Astrocyte (in vitro differentiated cells and primary cell): ENCODE measurements at regions not wholly inside any gene's neighbourhood (a gene's known extent, or its start where the extent isn't known, plus 50 kb on each side); places are given as distances from the start of the nearest gene placed in this dataset.

Experiments
- DNase-seq: peaks from one replicate; pipeline ENCODE4 v3.0.0-alpha.2; 2010; ENCODE audit warnings: low read depth
- FAIRE-seq: peaks from 2 replicates; lab custom pipeline; 2011; peaks lifted over from hg19 to GRCh38; lab: Jason Lieb, UNC
- H2AFZ ChIP-seq: 2 replicates; pipeline ENCODE4 v1.6.0; 2012; ENCODE audit warnings: low read depth, low read length, inconsistent platforms
- H3K27ac ChIP-seq: 2 replicates; pipeline ENCODE4 v1.5.1; 2011; ENCODE audit warnings: low read depth, low read length, inconsistent platforms
- H3K27me3 ChIP-seq: 2 replicates; pipeline ENCODE4 v1.6.0; 2011; ENCODE audit warnings: low read length, inconsistent platforms; ENCODE audit not compliant: insufficient read depth
- H3K36me3 ChIP-seq: 2 replicates; pipeline ENCODE4 v1.5.1; 2011; ENCODE audit warnings: low read length, inconsistent platforms; ENCODE audit not compliant: insufficient read depth
- H3K4me1 ChIP-seq: 2 replicates; pipeline ENCODE4 v1.5.1; 2011; ENCODE audit warnings: low read length, inconsistent platforms; ENCODE audit not compliant: insufficient read depth
- H3K4me2 ChIP-seq: 2 replicates; pipeline ENCODE4 v1.6.0; 2012; ENCODE audit warnings: low read length, inconsistent platforms
- H3K4me3 ChIP-seq: 2 replicates; pipeline ENCODE4 v1.5.1; 2011; ENCODE audit warnings: low read depth, mild to moderate bottlenecking, low read length, inconsistent platforms; ENCODE audit not compliant: insufficient read depth
- H3K79me2 ChIP-seq: 2 replicates; pipeline ENCODE4 v1.6.0; 2012; ENCODE audit warnings: mild to moderate bottlenecking, low read length, inconsistent platforms; ENCODE audit not compliant: insufficient read depth
- H3K9ac ChIP-seq: 2 replicates; pipeline ENCODE4 v1.6.0; 2012; ENCODE audit warnings: mild to moderate bottlenecking, low read length, inconsistent platforms
- H3K9me3 ChIP-seq: 2 replicates; pipeline ENCODE4 v1.5.1; 2012; ENCODE audit warnings: low read depth, mild to moderate bottlenecking, low read length, inconsistent platforms; ENCODE audit not compliant: insufficient read depth
- H4K20me1 ChIP-seq: 2 replicates; pipeline ENCODE4 v1.6.0; 2012; ENCODE audit warnings: low read length, inconsistent platforms; ENCODE audit not compliant: insufficient read depth
- H3K27ac Mint-ChIP-seq: one replicate; pipeline ENCODE4 v1.8.0; 2021; ENCODE audit warnings: mild to moderate bottlenecking, mixed read lengths; ENCODE audit not compliant: unreplicated experiment
- H3K27me3 Mint-ChIP-seq: one replicate; pipeline ENCODE4 v1.8.0; 2021; ENCODE audit warnings: low read depth, mixed read lengths; ENCODE audit not compliant: unreplicated experiment
- H3K36me3 Mint-ChIP-seq: one replicate; pipeline ENCODE4 v1.8.0; 2021; ENCODE audit warnings: low read depth, mixed read lengths; ENCODE audit not compliant: unreplicated experiment
- H3K4me1 Mint-ChIP-seq: one replicate; pipeline ENCODE4 v1.8.0; 2021; ENCODE audit warnings: low read depth, mixed read lengths; ENCODE audit not compliant: unreplicated experiment
- H3K4me3 Mint-ChIP-seq: one replicate; pipeline ENCODE4 v1.8.0; 2021; ENCODE audit warnings: mild to moderate bottlenecking, moderate library complexity, mixed read lengths; ENCODE audit not compliant: unreplicated experiment
- H3K9me3 Mint-ChIP-seq: one replicate; pipeline ENCODE4 v1.8.0; 2021; ENCODE audit warnings: mild to moderate bottlenecking, mixed read lengths; ENCODE audit not compliant: unreplicated experiment
- EZH2 ChIP-seq: IDR thresholded peaks from 2 replicates; pipeline ENCODE4 v1.6.1; 2012; ENCODE audit warnings: mild to moderate bottlenecking, low read length, inconsistent platforms; ENCODE audit not compliant: insufficient read depth
- TF ChIP-seq, protein P1 (sequence below): IDR thresholded peaks from 2 replicates; pipeline ENCODE4 v1.5.1; 2011; ENCODE audit warnings: low read depth, mild to moderate bottlenecking, inconsistent platforms, low read length, moderate library complexity; ENCODE audit not compliant: insufficient read depth

DNA sequence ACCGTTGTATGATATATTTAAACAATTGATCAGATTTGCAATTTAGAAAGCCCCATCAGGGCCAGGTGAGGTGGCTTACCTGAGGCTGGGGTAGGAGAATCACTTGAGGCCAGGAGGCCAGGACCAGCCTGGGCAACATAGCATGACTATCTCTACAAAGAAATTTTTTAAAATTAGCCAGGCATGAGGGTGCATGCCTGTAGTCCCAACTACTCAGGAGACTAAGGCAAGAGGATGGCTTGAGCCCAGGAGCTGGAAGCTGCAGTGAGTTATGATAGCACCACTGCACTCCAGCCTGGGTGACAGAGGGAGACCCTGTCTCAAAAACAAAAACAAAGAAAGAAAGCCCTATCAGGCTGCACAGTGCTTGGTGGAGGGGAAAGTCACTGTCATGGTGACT is 159.9 kb upstream of the RAB4A start:
- Histone ChIP-seq H3K36me3 (no peaks in the 10 kb centered on the region), H2AFZ (no peak overlapping the region), H3K27me3 (peaks cover 14% of the 10 kb centered on the region), H3K27ac (no peak overlapping the region), H3K9ac (no peak overlapping the region), H3K79me2 (no peaks in the 10 kb centered on the region), H3K4me2 (no peak overlapping the region), H3K4me3 (no peak overlapping the region), H4K20me1 (no peaks in the 10 kb centered on the region), H3K4me1 (no peaks in the 10 kb centered on the region), H3K9me3 (no peaks in the 10 kb centered on the region)
- H3K36me3 Mint-ChIP-seq: no peaks in the 10 kb centered on the region
- H3K4me1 Mint-ChIP-seq: peaks cover 13% of the 10 kb centered on the region
- no peak for FAIRE-seq
- H3K27ac Mint-ChIP-seq: no peak overlapping the region
- TF ChIP-seq, protein P1, sequence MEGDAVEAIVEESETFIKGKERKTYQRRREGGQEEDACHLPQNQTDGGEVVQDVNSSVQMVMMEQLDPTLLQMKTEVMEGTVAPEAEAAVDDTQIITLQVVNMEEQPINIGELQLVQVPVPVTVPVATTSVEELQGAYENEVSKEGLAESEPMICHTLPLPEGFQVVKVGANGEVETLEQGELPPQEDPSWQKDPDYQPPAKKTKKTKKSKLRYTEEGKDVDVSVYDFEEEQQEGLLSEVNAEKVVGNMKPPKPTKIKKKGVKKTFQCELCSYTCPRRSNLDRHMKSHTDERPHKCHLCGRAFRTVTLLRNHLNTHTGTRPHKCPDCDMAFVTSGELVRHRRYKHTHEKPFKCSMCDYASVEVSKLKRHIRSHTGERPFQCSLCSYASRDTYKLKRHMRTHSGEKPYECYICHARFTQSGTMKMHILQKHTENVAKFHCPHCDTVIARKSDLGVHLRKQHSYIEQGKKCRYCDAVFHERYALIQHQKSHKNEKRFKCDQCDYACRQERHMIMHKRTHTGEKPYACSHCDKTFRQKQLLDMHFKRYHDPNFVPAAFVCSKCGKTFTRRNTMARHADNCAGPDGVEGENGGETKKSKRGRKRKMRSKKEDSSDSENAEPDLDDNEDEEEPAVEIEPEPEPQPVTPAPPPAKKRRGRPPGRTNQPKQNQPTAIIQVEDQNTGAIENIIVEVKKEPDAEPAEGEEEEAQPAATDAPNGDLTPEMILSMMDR: no peak
- no peak for TF ChIP-seq EZH2
- peaks cover 6% of the 10 kb centered on the region for H3K9me3 Mint-ChIP-seq
- peaks cover 38% of the 10 kb centered on the region for H3K27me3 Mint-ChIP-seq
- DNase-seq: no peak
- H3K4me3 Mint-ChIP-seq: no peak overlapping the region

DNA sequence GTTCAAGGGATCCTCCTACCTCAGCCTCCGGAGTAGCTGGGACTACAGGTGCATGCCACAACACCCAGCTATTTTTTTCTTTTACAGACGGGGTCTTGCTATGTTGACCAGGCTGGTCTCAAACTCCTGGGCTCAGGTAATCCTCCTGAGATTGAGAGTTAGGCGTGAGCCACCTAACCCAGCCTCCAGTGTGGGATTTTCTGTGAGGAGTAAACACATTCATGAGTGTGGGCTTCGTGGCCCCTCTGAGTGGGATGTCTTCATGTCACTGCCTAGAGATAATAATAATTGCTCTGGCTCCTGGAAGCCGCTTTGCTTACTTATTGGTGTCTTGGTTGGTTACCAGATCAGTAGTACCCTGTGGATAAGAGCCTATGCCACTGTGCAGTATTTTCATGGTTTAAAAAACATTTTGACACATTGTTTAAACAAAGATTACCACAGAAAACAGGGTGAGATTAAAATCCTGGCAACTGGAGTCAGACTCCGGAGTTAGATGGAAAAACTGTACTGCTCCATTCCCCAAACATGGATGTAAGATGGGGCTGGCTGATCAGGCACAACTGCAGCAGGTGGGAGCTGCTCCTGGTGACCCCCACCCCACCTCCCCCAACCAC is 159.1 kb upstream of the RAB4A start:
- H3K27ac ChIP-seq: no peak overlapping the region
- H3K9me3 Mint-ChIP-seq: peaks cover 3% of the 10 kb centered on the region
- H3K4me3 ChIP-seq: no peak overlapping the region
- H3K36me3 ChIP-seq: no peaks in the 10 kb centered on the region
- H3K4me1 Mint-ChIP-seq: peaks cover 13% of the 10 kb centered on the region
- H3K36me3 Mint-ChIP-seq: no peaks in the 10 kb centered on the region
- H3K4me1 ChIP-seq: no peaks in the 10 kb centered on the region
- no peaks in the 10 kb centered on the region for H3K79me2 ChIP-seq
- no peak for DNase-seq
- TF ChIP-seq, protein P1: no peak
- TF ChIP-seq EZH2: no peak
- H2AFZ ChIP-seq: no peak overlapping the region
- no peak overlapping the region for H3K27ac Mint-ChIP-seq
- no peaks in the 10 kb centered on the region for H3K9me3 ChIP-seq
- peaks cover 31% of the 10 kb centered on the region for H3K27me3 Mint-ChIP-seq
- H3K9ac ChIP-seq: no peak overlapping the region
- H4K20me1 ChIP-seq: no peaks in the 10 kb centered on the region
- FAIRE-seq: no peak
- no peak overlapping the region for H3K4me2 ChIP-seq
- peaks cover 11% of the 10 kb centered on the region for H3K27me3 ChIP-seq
- no peak overlapping the region for H3K4me3 Mint-ChIP-seq

DNA sequence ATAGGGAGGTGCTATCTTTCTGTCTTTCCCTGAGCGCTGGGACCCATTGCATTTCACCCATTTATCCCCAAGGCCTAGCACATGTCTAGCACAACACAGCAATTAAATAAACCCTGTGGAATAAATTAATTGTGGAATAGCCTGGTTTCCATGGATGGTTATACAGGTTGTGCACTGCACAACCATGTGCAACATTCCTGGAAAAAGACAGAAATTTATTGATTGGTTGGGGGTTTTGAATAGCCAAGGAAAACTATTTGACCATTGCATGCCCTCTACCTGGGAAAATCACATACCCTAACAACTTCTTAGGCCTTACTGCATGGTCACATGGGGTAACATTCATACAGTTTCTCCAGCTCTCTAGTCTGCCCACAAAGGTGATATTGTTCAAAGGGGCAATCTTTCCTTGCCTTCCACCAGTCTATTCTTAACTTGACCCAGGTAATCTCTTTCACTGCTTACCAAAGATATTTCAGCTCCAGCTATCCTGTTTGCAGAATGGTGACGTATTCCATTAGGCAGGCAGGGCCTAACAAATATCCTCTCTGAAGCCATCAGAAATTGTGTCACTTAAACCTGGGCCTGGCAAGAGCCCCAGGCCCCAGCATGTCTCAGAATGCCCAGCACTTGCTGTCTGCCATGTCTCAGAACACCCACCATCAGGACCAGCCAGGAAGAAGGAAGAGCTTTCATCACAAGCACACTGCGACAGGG is 157.9 kb upstream of the RAB4A start:
- H3K9me3 ChIP-seq: no peaks in the 10 kb centered on the region
- H3K79me2 ChIP-seq: no peaks in the 10 kb centered on the region
- FAIRE-seq: no peak
- no peaks in the 10 kb centered on the region for H3K36me3 Mint-ChIP-seq
- no peak overlapping the region for H2AFZ ChIP-seq
- H3K4me1 ChIP-seq: no peaks in the 10 kb centered on the region
- no peak overlapping the region for H3K27ac ChIP-seq
- no peaks in the 10 kb centered on the region for H3K36me3 ChIP-seq
- no peak overlapping the region for H3K27ac Mint-ChIP-seq
- peaks cover 21% of the 10 kb centered on the region for H3K27me3 Mint-ChIP-seq
- H3K4me3 ChIP-seq: no peak overlapping the region
- peaks cover 9% of the 10 kb centered on the region for H3K27me3 ChIP-seq
- H4K20me1 ChIP-seq: no peaks in the 10 kb centered on the region
- H3K9me3 Mint-ChIP-seq: peaks cover 2% of the 10 kb centered on the region
- peaks cover 13% of the 10 kb centered on the region for H3K4me1 Mint-ChIP-seq
- H3K9ac ChIP-seq: no peak overlapping the region
- H3K4me3 Mint-ChIP-seq: no peak overlapping the region
- TF ChIP-seq EZH2: no peak
- TF ChIP-seq, protein P1: no peak
- H3K4me2 ChIP-seq: no peak overlapping the region
- no peak for DNase-seq
